ENCODE measurements at regions not wholly inside any gene's neighbourhood (a gene's known extent, or its start where the extent isn't known, plus 50 kb on each side); places are given as distances from the start of the nearest gene placed in this dataset.

DNA sequence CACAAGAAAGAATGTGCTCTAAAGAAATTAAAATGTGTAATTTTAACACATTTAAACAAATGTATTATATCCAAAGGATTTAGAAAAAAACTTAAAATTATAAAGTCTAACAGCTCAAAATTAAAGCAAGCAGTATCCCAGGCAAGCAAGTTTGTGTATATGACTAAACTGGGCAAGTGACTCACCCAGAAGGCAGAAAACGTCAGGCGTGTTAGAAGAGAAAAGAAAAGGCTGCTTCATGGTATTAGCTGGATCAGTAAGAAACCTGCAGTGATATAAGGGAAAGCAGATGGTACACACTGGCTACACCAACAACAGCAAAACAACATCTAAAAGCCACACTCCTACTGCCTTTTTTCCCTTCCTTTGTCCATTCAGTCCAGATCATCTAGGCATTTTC is 250.6 kb upstream of the NDST3 start:
- no peak for ATAC-seq
- DNase-seq (ENCODE audit: low spot score) = no peak

DNA sequence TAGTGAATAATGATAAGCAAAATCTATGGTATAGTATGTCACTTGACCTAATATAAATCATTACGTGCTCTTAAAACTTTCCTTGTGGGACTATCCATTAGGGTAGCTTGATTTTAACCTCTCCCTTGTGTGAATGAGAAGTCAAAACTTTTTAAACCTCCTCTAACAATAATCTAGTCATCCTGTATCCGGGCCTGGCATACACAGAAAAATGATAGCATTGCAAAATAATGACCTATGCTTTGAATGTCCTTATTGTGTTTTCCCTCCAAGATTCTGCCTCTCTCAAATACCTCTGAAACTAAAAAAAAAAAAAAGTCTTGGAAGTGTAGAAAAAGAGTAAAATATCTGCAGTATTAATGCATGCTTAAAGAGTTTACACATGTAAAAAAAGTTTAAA is 250.0 kb upstream of the NDST3 start:
- DNase-seq (ENCODE audit: low spot score) = no peak
- no peak for ATAC-seq

DNA sequence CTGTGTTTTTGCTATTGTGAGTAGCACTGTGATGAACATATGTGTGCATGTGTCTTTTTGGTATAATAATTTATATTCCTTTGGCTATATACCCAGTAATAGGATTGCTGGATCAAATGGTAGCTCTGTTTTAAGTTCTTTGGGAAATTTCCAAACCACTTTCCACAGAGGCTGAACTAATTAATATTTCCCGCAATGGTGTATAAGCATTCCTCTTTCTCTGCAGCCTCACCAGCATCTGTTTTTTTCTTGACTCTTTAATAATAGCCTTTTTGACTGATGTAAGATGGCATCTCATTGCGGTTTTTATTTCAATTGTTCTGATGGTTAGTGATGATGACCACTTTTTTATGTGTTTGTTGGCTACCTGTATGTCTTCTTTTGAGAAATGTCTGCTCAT is 247.7 kb upstream of the NDST3 start:
- no peak for DNase-seq (ENCODE audit: low spot score)
- no peak for ATAC-seq

DNA sequence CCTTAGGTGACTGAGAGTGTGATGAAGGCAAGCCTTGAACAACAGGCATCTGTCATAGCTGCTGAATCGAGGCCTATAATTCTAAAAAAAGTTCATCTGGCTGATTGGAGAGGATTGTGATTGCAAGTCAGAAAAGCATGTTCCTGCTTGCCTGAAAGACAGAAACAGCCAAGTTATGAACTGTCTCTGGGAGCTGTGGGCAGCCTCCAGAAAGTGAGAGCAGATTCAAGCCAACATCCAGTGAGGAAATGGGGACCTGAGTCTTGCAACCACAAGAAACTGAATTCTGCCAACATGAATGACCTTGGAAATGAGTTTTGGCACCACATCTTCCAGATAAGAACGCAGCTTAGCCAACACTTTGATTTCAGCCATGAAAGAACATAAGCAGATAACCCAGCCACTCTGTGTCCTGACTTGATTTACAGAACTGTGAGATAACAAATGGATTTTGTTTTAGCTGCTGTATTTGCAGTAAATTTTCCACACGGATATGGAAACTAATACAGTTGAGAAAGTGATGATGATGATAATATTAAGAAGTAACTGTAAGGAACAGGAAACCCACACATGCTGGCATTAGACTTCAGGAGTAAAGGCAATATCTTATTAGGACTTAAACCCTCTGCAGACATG is 240.3 kb upstream of the NDST3 start:
- ATAC-seq (no peak), DNase-seq (ENCODE audit: low spot score) (no peak)

DNA sequence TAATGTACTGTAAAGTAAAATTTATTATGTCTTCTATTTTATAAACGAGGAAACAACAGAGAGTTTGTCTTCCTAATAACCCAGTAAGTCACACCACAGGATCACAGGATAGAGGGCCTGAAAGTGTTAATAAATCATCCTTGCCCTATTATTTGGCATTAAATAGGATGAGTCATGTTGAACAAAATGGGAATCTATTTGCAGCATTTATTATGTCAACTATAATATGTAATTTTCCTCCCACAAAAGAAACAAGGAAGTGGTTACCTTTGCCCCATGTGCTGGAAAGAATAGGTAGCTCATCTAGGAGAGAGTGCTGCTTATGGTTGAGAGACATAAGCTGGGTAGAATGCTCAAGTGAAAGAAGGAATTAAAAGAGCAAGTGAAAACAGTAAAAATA is 237.6 kb upstream of the NDST3 start:
- ATAC-seq (no peak), DNase-seq (ENCODE audit: low spot score) (no peak)

DNA sequence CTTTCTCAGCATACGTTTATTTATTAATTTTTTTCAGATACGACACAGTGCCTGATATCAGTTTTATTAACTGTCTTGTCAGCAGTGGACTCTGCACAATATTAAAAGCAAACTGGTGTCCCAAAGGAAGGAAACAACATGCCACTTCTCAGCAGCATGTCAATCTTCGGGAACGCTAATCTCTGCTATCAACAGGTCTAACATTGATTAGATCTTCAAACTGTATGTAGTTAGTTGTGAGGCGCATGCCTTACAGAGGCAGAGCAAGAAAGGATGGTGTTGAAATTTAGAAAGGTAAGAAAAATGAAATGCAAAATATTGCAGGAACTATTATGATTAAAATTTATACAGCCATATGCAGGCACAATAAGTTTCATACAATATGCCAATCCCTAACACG is 233.7 kb upstream of the NDST3 start:
- DNase-seq (ENCODE audit: low spot score) (no peak), ATAC-seq (no peak)

DNA sequence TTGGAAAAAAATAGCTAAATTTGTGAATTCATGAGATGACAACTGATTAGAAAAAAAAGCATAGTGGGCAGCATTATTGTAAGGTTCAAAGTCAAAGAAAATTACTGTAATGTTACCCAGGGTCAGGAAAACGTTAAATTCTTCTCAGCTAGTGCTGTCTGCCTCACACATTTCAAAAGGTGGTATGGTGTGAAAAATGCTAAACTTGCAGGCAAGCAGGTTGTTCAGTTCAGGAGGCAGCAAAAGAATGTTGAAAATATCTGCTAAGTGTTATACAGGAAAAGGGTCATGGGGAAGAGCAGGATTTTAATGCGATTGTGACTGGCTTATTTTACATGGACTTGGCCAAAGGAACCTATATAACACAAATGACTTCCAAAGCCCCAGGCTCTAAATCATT is 232.5 kb upstream of the NDST3 start:
- no peak for DNase-seq (ENCODE audit: low spot score)
- ATAC-seq = no peak

DNA sequence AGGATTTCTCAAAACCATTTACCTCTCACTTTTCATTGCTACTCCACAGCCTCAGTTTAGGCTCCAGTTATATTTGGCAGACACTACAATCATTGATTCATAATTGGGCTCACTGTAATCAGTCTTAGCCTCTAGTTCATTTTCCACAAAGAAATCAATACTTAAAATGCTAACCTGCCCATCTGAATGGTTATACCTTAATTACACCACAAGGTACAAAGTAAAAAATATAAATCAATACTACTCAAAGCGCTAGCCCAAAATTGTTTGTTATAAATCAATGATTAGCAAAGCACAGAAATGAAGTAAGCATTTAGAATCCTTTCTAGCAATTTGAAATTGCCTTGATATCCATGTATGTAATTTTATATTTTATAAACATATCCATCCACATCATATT is 222.6 kb upstream of the NDST3 start:
- DNase-seq (ENCODE audit: low spot score) = no peak

DNA sequence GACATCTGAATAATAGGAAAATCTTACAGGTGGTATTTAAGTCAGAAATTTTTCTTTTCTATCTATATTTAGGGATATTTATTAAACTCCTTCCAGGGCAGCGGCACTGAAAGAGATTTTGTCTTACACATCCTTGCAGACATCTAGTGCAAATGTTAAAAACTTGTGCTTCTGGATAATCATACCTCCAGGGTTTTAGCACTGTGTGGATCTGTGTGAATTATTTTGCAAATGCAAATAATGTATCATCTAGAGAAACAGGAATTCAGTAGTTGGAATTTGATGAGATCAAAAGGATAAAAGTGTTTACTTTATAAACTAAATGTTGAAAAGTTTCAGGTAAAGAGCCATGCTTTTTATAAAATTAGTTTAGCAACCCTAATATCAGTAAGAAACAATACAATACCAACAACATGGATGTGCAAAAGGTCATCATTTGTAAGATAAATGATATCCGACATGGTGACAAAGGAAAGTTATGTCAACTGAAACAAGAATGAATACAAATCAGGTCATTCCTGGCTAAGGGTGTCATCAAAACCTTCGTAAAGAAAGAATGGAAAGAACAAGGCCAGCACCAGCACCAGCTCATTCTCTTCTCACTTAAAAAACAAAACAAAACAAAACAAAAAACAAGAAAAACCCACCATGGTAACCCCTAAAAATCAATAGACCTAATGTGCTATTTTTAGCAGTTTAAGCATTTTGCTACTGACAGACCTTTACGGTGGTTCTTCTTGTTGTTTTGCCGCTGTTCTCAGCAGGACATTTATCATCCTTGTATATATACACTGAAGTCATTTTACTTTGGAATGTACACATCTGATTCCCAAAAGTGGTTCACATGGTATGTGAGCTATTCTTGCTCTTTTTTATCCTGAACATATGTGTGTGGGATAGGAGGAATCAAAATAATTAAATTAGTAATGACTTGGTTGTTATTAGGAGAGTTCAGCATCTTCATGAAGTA is 219.7 kb upstream of the NDST3 start:
- DNase-seq (ENCODE audit: low spot score) (no peak), ATAC-seq (no peak)

More for the DNA sequence above, 222.6 kb upstream of the NDST3 start:
- ATAC-seq = no peak

DNA sequence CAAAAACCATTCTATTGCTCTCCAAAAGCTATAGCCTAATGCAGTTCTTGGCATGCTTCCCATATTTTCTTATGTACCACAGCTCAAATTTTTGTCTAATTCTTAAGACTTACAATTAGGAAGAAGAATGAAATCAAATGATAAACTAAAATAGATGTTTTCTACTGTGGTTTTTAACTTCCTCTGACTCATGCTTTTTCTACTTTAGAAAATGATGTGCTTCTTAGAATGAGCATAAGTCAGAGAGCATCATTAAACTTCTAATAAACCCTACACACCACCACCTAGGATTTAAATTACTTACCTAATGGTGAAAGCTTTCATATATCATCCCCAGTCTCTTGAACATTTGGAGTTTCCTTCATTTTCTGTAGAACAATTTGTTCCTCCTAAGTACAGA is 217.0 kb upstream of the NDST3 start:
- no peak for DNase-seq (ENCODE audit: low spot score)
- no peak for ATAC-seq

DNA sequence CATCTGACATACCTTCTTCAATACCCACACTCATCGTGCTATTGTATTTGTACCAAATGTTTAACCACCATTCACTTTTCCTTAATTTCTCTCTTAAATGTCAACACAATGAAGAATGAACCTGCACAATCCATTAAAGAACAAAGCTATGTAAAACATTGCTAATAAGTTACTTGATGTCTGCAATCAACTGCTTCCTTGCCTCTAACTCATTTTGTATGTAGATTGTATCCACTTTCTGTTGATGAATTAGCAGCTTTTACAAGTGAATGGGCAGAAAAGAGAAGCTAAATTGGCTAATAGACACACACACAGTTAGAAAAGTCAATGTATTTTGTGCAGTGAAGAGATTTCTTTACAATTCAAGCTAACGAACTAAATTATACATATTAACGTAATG is 212.5 kb upstream of the NDST3 start:
- DNase-seq (ENCODE audit: low spot score) (no peak), ATAC-seq (no peak)

DNA sequence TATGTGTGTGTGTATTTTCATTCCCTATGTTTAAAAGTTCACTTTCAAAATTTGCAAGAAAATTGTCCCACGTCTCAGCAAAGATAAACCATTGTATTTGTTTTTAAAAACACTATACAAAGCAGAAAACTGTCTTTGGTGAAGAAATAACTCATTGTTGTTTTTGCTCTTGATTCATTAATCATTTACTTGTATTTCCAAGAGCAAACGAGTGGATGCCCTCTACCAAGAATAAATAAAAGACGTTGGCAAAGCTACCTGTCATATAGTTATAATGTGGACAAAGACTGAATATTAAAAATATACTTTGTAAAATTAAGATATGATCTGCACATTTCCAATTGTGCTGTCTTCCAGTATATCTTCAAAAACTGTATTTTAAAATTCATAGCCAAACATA is 210.9 kb upstream of the NDST3 start:
- DNase-seq (ENCODE audit: low spot score) (no peak), ATAC-seq (peak; percentile 49)

DNA sequence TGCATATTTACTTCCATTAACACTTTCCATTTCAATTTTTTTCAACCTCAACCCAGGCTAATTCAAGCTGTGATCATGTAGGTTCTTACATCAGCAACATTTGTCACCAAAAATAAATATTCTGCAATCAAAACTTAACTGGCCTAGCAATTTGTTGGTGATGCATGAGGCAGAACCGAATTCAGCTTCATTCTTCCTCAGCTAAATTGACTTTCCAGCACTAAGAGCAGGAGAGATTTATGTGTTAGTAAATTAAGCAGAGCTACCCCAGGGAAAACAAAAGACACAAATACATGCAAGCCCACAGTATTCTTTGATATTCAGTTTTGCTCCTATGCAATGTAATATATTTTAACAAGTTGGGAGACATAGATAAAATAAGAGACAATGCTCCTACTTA is 208.7 kb upstream of the NDST3 start:
- DNase-seq (ENCODE audit: low spot score) (no peak), ATAC-seq (no peak)

DNA sequence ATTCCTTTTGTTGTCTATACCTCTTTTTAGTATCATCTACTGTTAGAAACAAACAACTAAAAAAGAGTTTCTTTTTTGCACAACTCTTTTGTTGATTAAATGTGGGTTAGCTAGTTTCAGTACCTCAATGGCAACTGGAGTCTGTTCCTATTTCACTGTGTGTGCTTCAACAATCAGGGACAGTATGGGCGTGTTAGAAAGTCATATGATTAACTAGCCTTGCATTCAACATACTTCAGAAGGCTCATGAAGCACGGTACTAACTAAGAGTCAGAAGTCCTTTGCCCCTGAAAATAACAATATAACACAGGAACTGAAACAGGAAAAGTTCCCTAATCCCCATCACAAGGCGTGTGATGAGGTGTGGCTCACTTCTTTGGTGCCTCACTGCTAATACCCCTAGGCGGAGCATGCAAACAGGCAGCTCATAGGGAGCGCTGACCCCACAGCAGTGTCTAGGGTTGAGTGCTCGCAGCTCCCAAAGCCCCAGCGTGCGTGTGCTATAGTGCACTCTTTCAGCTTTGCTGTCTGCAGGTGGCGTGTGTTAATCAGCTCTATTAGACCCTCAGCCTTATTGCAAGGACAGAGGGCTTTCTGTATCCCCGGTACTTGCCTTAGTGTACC is 203.1 kb upstream of the NDST3 start:
- DNase-seq (ENCODE audit: low spot score) = no peak
- peak; percentile 62 for ATAC-seq

DNA sequence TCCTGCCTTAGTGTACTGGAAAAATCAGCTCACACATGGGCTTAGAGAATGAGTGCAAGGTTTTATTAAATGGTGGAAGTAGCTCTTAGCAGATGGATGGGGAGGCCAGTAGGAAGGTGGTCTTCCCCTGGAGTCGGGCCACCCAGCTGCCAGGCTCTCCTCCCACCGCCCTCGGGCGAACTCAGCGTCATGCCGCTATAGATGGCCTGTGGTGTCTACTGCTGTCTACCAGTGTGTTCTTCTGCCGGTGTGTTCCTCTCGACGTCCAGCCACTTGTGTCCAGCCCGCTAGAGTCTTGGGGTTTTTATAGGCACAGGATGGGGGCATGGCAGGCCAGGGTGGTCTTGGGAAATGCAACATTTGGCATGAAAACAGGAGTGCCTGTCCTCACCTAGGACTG is 198.7 kb upstream of the NDST3 start:
- ATAC-seq (no peak), DNase-seq (ENCODE audit: low spot score) (no peak)

DNA sequence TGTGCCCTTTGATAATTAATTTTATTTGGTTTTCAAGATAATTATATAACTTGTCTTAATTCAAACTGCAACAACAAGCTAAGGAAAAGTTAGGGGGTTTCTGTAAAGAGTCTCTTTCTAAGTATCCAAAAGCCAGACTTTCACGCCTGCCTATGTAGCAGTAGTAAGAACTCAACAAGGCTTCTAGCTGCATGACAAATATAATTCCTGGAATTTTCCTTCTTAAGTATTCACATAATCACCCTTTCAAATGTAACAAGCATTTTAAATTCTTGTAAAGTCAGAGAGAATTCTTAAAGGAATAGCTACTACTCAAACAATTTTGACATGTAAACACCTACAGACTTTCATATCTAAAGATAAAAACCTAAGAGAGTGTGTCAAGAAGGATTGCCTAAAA is 189.7 kb upstream of the NDST3 start:
- ATAC-seq (no peak), DNase-seq (ENCODE audit: low spot score) (no peak)

DNA sequence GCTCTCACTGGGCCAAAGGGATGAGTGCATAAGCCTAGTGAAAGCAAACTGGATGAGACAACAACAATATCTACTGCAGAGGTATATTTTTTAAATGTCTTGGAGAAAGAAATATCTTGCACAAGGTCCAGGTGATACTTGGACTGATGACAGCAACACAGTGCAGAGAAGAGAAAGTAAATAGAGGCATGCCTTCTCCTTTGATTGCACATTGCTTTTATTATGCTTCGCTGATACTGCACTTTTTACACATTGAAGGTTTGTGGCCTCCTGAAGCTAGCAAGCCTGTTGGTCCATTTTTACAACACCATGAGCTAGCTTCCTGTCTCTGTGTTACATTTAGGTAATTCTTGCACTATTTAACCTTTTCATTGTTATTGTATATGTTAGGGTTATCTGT is 189.0 kb upstream of the NDST3 start:
- ATAC-seq (no peak), DNase-seq (ENCODE audit: low spot score) (no peak)

DNA sequence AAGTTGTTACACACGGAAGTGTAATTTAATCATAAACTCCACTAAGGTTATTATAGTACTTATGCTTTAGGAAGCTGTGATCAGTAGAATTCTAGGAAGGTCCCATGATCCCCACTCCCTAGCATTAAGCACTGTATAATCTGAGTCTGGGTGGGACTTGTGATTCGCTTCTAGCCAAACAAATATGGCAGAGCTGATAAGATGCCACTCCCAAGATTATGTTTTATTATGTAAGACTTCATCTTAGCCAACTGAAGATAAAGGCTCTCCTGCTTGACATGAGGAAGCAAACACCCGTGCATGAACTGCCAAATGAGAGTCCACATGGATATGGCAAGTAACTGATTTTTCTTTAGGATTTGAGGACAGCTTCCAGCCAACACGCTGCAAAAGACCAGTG is 186.4 kb upstream of the NDST3 start:
- DNase-seq (ENCODE audit: low spot score) = no peak
- no peak for ATAC-seq

DNA sequence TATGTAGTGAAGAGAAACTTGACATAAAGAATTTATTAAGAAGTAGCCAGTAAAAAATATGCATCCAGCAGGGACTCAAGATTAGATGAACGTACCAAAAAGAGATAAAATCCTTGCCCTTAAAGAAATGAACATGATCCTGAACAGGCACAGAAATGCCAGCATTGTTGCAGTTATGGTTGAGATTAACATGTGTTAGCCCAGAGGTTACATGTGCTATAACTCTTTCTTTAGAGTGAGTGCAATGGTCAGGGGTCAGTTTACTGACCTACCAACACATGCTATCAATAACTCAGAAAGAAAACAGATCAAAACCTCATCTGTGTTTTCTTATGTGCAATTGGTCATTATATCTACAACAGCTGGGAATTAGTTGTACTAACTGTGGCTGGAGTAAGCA is 166.1 kb upstream of the NDST3 start:
- DNase-seq (ENCODE audit: low spot score) (no peak), ATAC-seq (no peak)

DNA sequence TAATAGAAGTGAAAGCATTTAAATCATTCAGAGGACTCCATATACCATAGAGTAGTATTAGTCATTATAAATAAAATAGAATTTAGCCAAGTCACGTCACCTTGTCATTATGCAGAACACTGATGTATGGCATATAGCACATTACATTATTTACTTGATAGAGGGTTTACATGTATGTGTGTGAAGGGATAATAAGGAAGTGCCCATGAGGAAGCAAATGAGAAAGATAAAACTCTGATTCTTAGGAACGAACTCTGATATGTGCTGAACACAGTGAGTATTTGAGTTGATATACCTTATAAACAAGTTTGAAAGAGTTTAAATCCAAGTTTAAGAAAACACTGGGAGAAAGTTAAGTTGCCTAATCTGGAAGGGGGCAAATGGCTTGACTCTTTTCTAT is 160.5 kb upstream of the NDST3 start:
- DNase-seq (ENCODE audit: low spot score) (no peak), ATAC-seq (no peak)

DNA sequence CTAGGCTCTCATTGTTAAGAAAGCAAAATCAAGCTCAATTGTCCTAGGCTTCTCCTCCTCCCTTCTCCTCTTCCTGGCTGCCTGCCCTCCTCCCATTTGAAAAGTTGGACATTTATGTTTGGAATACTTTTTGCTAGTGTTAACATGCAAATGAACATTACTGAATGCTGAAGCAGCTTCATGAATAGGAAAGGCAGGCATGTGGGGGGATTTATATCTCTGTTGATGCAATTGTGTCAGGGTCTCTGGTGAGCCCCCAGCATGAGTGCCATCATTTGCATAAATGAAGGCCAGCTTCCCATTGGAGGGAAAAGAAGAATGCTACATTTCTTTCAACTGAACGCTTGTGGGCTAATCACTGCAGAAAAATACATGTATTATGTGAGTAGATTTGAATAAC is 160.1 kb upstream of the NDST3 start:
- DNase-seq (ENCODE audit: low spot score) = no peak
- ATAC-seq = no peak

DNA sequence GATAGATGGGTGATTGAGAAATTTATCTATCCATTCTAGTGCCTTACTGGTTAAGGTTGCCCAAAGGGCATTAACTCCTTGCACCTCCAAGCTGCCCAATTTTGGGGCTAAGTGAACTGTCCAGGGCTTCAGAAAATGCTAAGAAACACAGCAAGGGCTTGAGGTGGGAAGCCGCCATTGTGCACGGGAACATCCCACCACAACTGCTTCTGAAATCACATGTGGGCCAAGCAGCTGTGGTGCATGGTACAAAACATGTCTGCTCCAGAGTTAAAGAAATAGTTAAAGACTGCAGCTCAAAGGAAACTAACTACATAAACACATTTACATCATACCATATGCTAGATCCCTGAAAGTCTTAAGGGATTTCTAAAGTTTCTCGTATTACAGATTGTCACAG is 144.3 kb upstream of the NDST3 start:
- ATAC-seq (no peak), DNase-seq (ENCODE audit: low spot score) (no peak)
